GM21360 (cell line): ENCODE measurements at regions not wholly inside any gene's neighbourhood (a gene's known extent, or its start where the extent isn't known, plus 50 kb on each side); places are given as distances from the start of the nearest gene placed in this dataset.

ENCODE experiments used
- ATAC-seq: cut with Tn5 transposase; IDR thresholded peaks from one replicate; pipeline ENCODE4 v1.9.1; 2021; ENCODE audit warnings: mild to moderate bottlenecking, moderate library complexity; ENCODE audit not compliant: unreplicated experiment

GRCh38 chrX:124280294-124280902 lies 52.1 kb upstream of the TEX13D start:
- no peak for ATAC-seq

DNA sequence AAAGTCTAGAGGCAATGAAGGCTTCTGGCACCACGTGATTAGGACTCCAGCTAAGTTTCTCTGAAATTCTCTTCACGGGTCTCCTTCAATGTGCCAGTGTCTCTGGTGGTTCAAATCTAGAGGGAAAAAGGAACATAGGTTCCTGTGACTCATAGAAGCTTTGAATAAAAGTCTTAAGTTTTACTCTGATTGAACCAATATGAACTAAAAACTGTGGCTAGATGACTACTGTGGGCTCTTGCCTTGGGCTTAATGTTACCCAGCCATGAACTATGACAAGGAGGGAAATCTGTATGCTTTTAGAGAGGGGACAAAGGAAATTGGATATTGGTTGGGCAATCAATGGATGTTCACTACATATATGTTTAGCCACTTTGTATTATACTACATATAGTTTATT lies 49.9 kb upstream of the TEX13D start:
- ATAC-seq, result no peak
